Activated naive CD4-positive, alpha-beta T cell treated with anti-CD3 and anti-CD28 coated beads, Interleukin-2, amount 10 ng/mL, durations not matched to agents 7 days and 5 days (primary cell): ENCODE measurements at regions not wholly inside any gene's neighbourhood (a gene's known extent, or its start where the extent isn't known, plus 50 kb on each side); places are given as distances from the start of the nearest gene placed in this dataset.

Source experiments
- CTCF ChIA-PET: fragments of 350-600 bp; sonication (Branson Sonifier 250); formaldehyde crosslinking; loops from one replicate; lab custom pipeline; 2021; ENCODE audit warnings: antibody characterized with exemption; lab: Charles Lee
- DNase-seq: peaks from one replicate; pipeline ENCODE4 v3.0.0-alpha.2; 2020
- H3K27ac Mint-ChIP-seq: one replicate; pipeline ENCODE4 v1.8.0; 2021; ENCODE audit warnings: mild to moderate bottlenecking, moderate library complexity, mixed read lengths
- H3K27me3 Mint-ChIP-seq: one replicate; pipeline ENCODE4 v1.8.0; 2021; ENCODE audit warnings: mild to moderate bottlenecking, mixed read lengths
- H3K36me3 Mint-ChIP-seq: one replicate; pipeline ENCODE4 v1.8.0; 2021; ENCODE audit warnings: mixed read lengths
- H3K4me1 Mint-ChIP-seq: one replicate; pipeline ENCODE4 v1.8.0; 2021; ENCODE audit warnings: mixed read lengths
- H3K4me3 Mint-ChIP-seq: one replicate; pipeline ENCODE4 v1.8.0; 2021; ENCODE audit warnings: mild to moderate bottlenecking, moderate library complexity, mixed read lengths
- H3K9me3 Mint-ChIP-seq: one replicate; pipeline ENCODE4 v1.8.0; 2021; ENCODE audit warnings: mixed read lengths

GRCh38 chr10:44326474-44327030 lies 58.3 kb downstream of the CXCL12 start:
- H3K4me3 Mint-ChIP-seq: no peak overlapping the region
- H3K36me3 Mint-ChIP-seq: no peaks in the 10 kb centered on the region
- CTCF ChIA-PET: no interaction called here
- H3K4me1 Mint-ChIP-seq: no peaks in the 10 kb centered on the region
- DNase-seq: no peak
- H3K27ac Mint-ChIP-seq: no peak overlapping the region
- H3K9me3 Mint-ChIP-seq: no peaks in the 10 kb centered on the region
- peaks cover 4% of the 10 kb centered on the region for H3K27me3 Mint-ChIP-seq

- H3K36me3 Mint-ChIP-seq: no peaks in the 10 kb centered on the region
- no peaks in the 10 kb centered on the region for H3K4me1 Mint-ChIP-seq
- H3K9me3 Mint-ChIP-seq: no peaks in the 10 kb centered on the region
- CTCF ChIA-PET: no interaction called here
- no peak overlapping the region for H3K4me3 Mint-ChIP-seq
- H3K27ac Mint-ChIP-seq: no peak overlapping the region
- H3K27me3 Mint-ChIP-seq: peaks cover 4% of the 10 kb centered on the region
- no peak for DNase-seq
Observed at GRCh38 chr10:44325596-44326307, 59.1 kb downstream of the CXCL12 start.

GRCh38 chr10:44325157-44325556 lies 59.7 kb downstream of the CXCL12 start:
- Mint-ChIP-seq H3K27me3 (peaks cover 4% of the 10 kb centered on the region), H3K36me3 (no peaks in the 10 kb centered on the region), H3K27ac (no peak overlapping the region), H3K4me3 (no peak overlapping the region), H3K9me3 (no peaks in the 10 kb centered on the region), H3K4me1 (no peaks in the 10 kb centered on the region)
- no peak for DNase-seq
- CTCF ChIA-PET: no interaction called here

GRCh38 chr10:44323838-44324237 lies 61.1 kb downstream of the CXCL12 start:
- DNase-seq: no peak
- Mint-ChIP-seq H3K4me1 (no peaks in the 10 kb centered on the region), H3K36me3 (no peaks in the 10 kb centered on the region), H3K27ac (no peak overlapping the region), H3K4me3 (no peak overlapping the region), H3K9me3 (no peaks in the 10 kb centered on the region), H3K27me3 (peaks cover 4% of the 10 kb centered on the region)
- CTCF ChIA-PET: no interaction called here

GRCh38 chr10:44322137-44322536 lies 62.8 kb downstream of the CXCL12 start:
- no peaks in the 10 kb centered on the region for H3K4me1 Mint-ChIP-seq
- peaks cover 4% of the 10 kb centered on the region for H3K27me3 Mint-ChIP-seq
- H3K36me3 Mint-ChIP-seq: no peaks in the 10 kb centered on the region
- CTCF ChIA-PET: no interaction called here
- no peak overlapping the region for H3K4me3 Mint-ChIP-seq
- no peak overlapping the region for H3K27ac Mint-ChIP-seq
- no peak for DNase-seq
- no peaks in the 10 kb centered on the region for H3K9me3 Mint-ChIP-seq

GRCh38 chr10:44320756-44321155 lies 64.1 kb downstream of the CXCL12 start:
- no peak overlapping the region for H3K27ac Mint-ChIP-seq
- CTCF ChIA-PET: no interaction called here
- H3K27me3 Mint-ChIP-seq: peaks cover 4% of the 10 kb centered on the region
- H3K4me1 Mint-ChIP-seq: no peaks in the 10 kb centered on the region
- H3K36me3 Mint-ChIP-seq: no peaks in the 10 kb centered on the region
- no peak overlapping the region for H3K4me3 Mint-ChIP-seq
- no peaks in the 10 kb centered on the region for H3K9me3 Mint-ChIP-seq
- DNase-seq: no peak

GRCh38 chr10:44317856-44318255 lies 67.0 kb downstream of the CXCL12 start:
- no peaks in the 10 kb centered on the region for H3K27me3 Mint-ChIP-seq
- no peak for DNase-seq
- H3K36me3 Mint-ChIP-seq: no peaks in the 10 kb centered on the region
- CTCF ChIA-PET: interaction anchor here (0.8 kb wide), 1 partner anchor 470 kb away, joined by 3 read pairs; no protein-coding TSS in a partner anchor
- H3K27ac Mint-ChIP-seq: no peak overlapping the region
- H3K4me3 Mint-ChIP-seq: no peak overlapping the region
- H3K4me1 Mint-ChIP-seq: no peaks in the 10 kb centered on the region
- no peaks in the 10 kb centered on the region for H3K9me3 Mint-ChIP-seq

- no peak overlapping the region for H3K4me3 Mint-ChIP-seq
- H3K27ac Mint-ChIP-seq: no peak overlapping the region
- CTCF ChIA-PET: interaction anchor here (0.8 kb wide), 1 partner anchor 471 kb away, joined by 3 read pairs; no protein-coding TSS in a partner anchor
- H3K9me3 Mint-ChIP-seq: no peaks in the 10 kb centered on the region
- H3K4me1 Mint-ChIP-seq: no peaks in the 10 kb centered on the region
- peaks cover 3% of the 10 kb centered on the region for H3K27me3 Mint-ChIP-seq
- no peak for DNase-seq
- no peaks in the 10 kb centered on the region for H3K36me3 Mint-ChIP-seq
Observed at GRCh38 chr10:44316922-44317215, 68.0 kb downstream of the CXCL12 start.

- Mint-ChIP-seq H3K27me3 (peaks cover 5% of the 10 kb centered on the region), H3K36me3 (no peaks in the 10 kb centered on the region), H3K27ac (no peak overlapping the region), H3K4me3 (no peak overlapping the region), H3K9me3 (no peaks in the 10 kb centered on the region), H3K4me1 (peaks cover 1% of the 10 kb centered on the region)
- no peak for DNase-seq
- CTCF ChIA-PET: no interaction called here
Observed at GRCh38 chr10:44316187-44316921, 68.5 kb downstream of the CXCL12 start.

- Mint-ChIP-seq H3K27ac (no peak overlapping the region), H3K4me3 (no peak overlapping the region), H3K9me3 (no peaks in the 10 kb centered on the region), H3K27me3 (peaks cover 13% of the 10 kb centered on the region), H3K36me3 (no peaks in the 10 kb centered on the region), H3K4me1 (peaks cover 7% of the 10 kb centered on the region)
- DNase-seq: no peak
- CTCF ChIA-PET: no interaction called here
Observed at GRCh38 chr10:44314802-44315460, 70.0 kb downstream of the CXCL12 start.

GRCh38 chr10:44313761-44314165 lies 71.1 kb downstream of the CXCL12 start:
- Mint-ChIP-seq H3K36me3 (no peaks in the 10 kb centered on the region), H3K4me3 (no peak overlapping the region), H3K27me3 (peaks cover 13% of the 10 kb centered on the region), H3K9me3 (no peaks in the 10 kb centered on the region), H3K27ac (no peak overlapping the region), H3K4me1 (peaks cover 7% of the 10 kb centered on the region)
- no peak for DNase-seq
- CTCF ChIA-PET: no interaction called here

- Mint-ChIP-seq H3K4me1 (peaks cover 7% of the 10 kb centered on the region), H3K27me3 (peaks cover 13% of the 10 kb centered on the region), H3K36me3 (no peaks in the 10 kb centered on the region), H3K27ac (no peak overlapping the region), H3K4me3 (no peak overlapping the region), H3K9me3 (no peaks in the 10 kb centered on the region)
- CTCF ChIA-PET: interaction anchor here (3.4 kb wide), 1 partner anchor 623 kb away, joined by 12 read pairs; no protein-coding TSS in a partner anchor
- no peak for DNase-seq
Observed at GRCh38 chr10:44312401-44312800, 72.5 kb downstream of the CXCL12 start.

GRCh38 chr10:44311563-44312051 lies 73.3 kb downstream of the CXCL12 start:
- H3K4me1 Mint-ChIP-seq: peaks cover 7% of the 10 kb centered on the region
- CTCF ChIA-PET: interaction anchor here (1.3 to 3.4 kb wide), 3 partner anchors 10 to 622 kb away, joined by 3 to 12 read pairs (median 4); no protein-coding TSS in a partner anchor
- peaks cover 13% of the 10 kb centered on the region for H3K27me3 Mint-ChIP-seq
- H3K9me3 Mint-ChIP-seq: no peaks in the 10 kb centered on the region
- no peaks in the 10 kb centered on the region for H3K36me3 Mint-ChIP-seq
- no peak overlapping the region for H3K27ac Mint-ChIP-seq
- DNase-seq: no peak
- no peak overlapping the region for H3K4me3 Mint-ChIP-seq
